ENCODE measurements at regions not wholly inside any gene's neighbourhood (a gene's known extent, or its start where the extent isn't known, plus 50 kb on each side); places are given as distances from the start of the nearest gene placed in this dataset.

- CTCF ChIA-PET (ENCODE audit: partially characterized antibody): no interaction called here
- POLR2A ChIA-PET (ENCODE audit: partially characterized antibody): no interaction called here
- no peak overlapping the region for H3K4me3 ChIP-seq (ENCODE audit: low read length in 2 of 2)
- intact Hi-C loops (cut with micrococcal nuclease): no loop called here
- Mint-ChIP-seq H3K27me3 (no peaks in the 10 kb centered on the region), H3K9me3 (peaks cover 0 to 3% (median 2%) of the 10 kb centered on the region in 8 donors), H3K27ac (no peak overlapping the region), H3K36me3 (no peaks in the 10 kb centered on the region), H3K4me3 (no peak overlapping the region), H3K4me1 (no peaks in the 10 kb centered on the region)
- H3K9me3 ChIP-seq (ENCODE audit: control insufficient read depth in 1 of 2, low read length in 2 of 2): peaks cover 0 to 4% of the 10 kb centered on the region in 2 donors
- no peaks in the 10 kb centered on the region for H3K4me1 ChIP-seq (ENCODE audit: insufficient read depth, low read length)
- no peaks in the 10 kb centered on the region for H3K27me3 ChIP-seq (ENCODE audit: insufficient read depth, low read length)
- DNase-seq: no peak
- H3K36me3 ChIP-seq (ENCODE audit: insufficient read depth, low read length): no peaks in the 10 kb centered on the region
- H3K27ac ChIP-seq (ENCODE audit: low read depth, low read length): no peak overlapping the region
Observed at GRCh38 chr5:163967268-163967667, 461.8 kb downstream of the MAT2B start.

GRCh38 chr5:163968651-163969050, 463.2 kb downstream of the MAT2B start:
- POLR2A ChIA-PET (ENCODE audit: partially characterized antibody): no interaction called here
- DNase-seq: no peak
- Histone ChIP-seq H3K27me3 (ENCODE audit: insufficient read depth, low read length) (no peaks in the 10 kb centered on the region), H3K4me3 (ENCODE audit: low read length in 2 of 2) (no peak overlapping the region), H3K27ac (ENCODE audit: low read depth, low read length) (no peak overlapping the region), H3K4me1 (ENCODE audit: insufficient read depth, low read length) (no peaks in the 10 kb centered on the region), H3K9me3 (ENCODE audit: control insufficient read depth in 1 of 2, low read length in 2 of 2) (peaks cover 0 to 4% of the 10 kb centered on the region in 2 donors), H3K36me3 (ENCODE audit: insufficient read depth, low read length) (no peaks in the 10 kb centered on the region)
- H3K27ac Mint-ChIP-seq: no peak overlapping the region
- H3K4me1 Mint-ChIP-seq: no peaks in the 10 kb centered on the region
- CTCF ChIA-PET (ENCODE audit: partially characterized antibody): no interaction called here
- no peaks in the 10 kb centered on the region for H3K27me3 Mint-ChIP-seq
- H3K4me3 Mint-ChIP-seq: no peak overlapping the region
- peaks cover 0 to 6% (median 3%) of the 10 kb centered on the region in 8 donors for H3K9me3 Mint-ChIP-seq
- no peaks in the 10 kb centered on the region for H3K36me3 Mint-ChIP-seq
- intact Hi-C loops (cut with micrococcal nuclease): no loop called here

DNA sequence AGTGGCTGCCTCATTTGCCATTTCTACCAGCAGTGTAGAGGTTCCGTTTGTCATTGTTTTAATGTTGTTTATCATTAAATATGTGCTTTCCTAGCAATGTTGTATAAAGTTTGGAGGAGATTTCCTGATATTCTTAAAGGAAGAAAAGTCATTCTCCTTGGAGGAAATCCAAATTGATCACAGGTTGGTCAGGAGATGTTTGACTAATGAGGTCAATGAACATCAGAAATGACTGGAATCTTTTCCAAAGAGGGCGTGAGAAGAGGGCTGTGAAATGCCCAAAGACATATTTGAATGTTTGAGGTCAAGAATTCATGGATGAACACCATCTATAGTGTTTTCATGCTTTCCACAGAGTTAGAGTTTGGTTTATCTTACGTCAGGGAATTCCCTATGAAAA, 471.3 kb downstream of the MAT2B start:
- CTCF ChIA-PET (ENCODE audit: partially characterized antibody): no interaction called here
- H3K27me3 ChIP-seq (ENCODE audit: insufficient read depth, low read length): no peaks in the 10 kb centered on the region
- intact Hi-C loops (cut with micrococcal nuclease): no loop called here

GRCh38 chr5:163978897-163979296, 473.5 kb downstream of the MAT2B start:
- ChIA-PET CTCF (ENCODE audit: partially characterized antibody) (no interaction called here), POLR2A (ENCODE audit: partially characterized antibody) (no interaction called here)
- Mint-ChIP-seq H3K4me3 (no peak overlapping the region), H3K9me3 (peaks cover 0 to 10% (median 3%) of the 10 kb centered on the region in 8 donors), H3K27ac (no peak overlapping the region), H3K27me3 (no peaks in the 10 kb centered on the region), H3K36me3 (no peaks in the 10 kb centered on the region), H3K4me1 (no peaks in the 10 kb centered on the region)
- H3K9me3 ChIP-seq (ENCODE audit: control insufficient read depth in 1 of 2, low read length in 2 of 2): no peaks in the 10 kb centered on the region
- no peaks in the 10 kb centered on the region for H3K4me1 ChIP-seq (ENCODE audit: insufficient read depth, low read length)
- intact Hi-C loops (cut with micrococcal nuclease): no loop called here
- no peak overlapping the region for H3K4me3 ChIP-seq (ENCODE audit: low read length in 2 of 2)
- no peak for DNase-seq
- H3K27ac ChIP-seq (ENCODE audit: low read depth, low read length): no peak overlapping the region
- no peaks in the 10 kb centered on the region for H3K27me3 ChIP-seq (ENCODE audit: insufficient read depth, low read length)
- H3K36me3 ChIP-seq (ENCODE audit: insufficient read depth, low read length): no peaks in the 10 kb centered on the region

More for the DNA sequence above, 471.3 kb downstream of the MAT2B start:
- no peak for DNase-seq
- no peak overlapping the region for H3K27ac ChIP-seq (ENCODE audit: low read depth, low read length)
- H3K9me3 ChIP-seq (ENCODE audit: control insufficient read depth in 1 of 2, low read length in 2 of 2): no peaks in the 10 kb centered on the region
- no peaks in the 10 kb centered on the region for H3K36me3 ChIP-seq (ENCODE audit: insufficient read depth, low read length)
- Mint-ChIP-seq H3K27me3 (no peaks in the 10 kb centered on the region), H3K4me1 (no peaks in the 10 kb centered on the region), H3K4me3 (no peak overlapping the region), H3K9me3 (peaks cover 1 to 13% (median 6%) of the 10 kb centered on the region in 8 donors), H3K36me3 (no peaks in the 10 kb centered on the region), H3K27ac (no peak overlapping the region)
- POLR2A ChIA-PET (ENCODE audit: partially characterized antibody): no interaction called here
- no peaks in the 10 kb centered on the region for H3K4me1 ChIP-seq (ENCODE audit: insufficient read depth, low read length)
- H3K4me3 ChIP-seq (ENCODE audit: low read length in 2 of 2): no peak overlapping the region

GRCh38 chr5:163988566-163988965, 483.1 kb downstream of the MAT2B start:
- Mint-ChIP-seq H3K27ac (no peak overlapping the region), H3K27me3 (no peaks in the 10 kb centered on the region), H3K4me1 (no peaks in the 10 kb centered on the region), H3K4me3 (no peak overlapping the region), H3K9me3 (peaks cover 0 to 7% (median 3%) of the 10 kb centered on the region in 8 donors), H3K36me3 (no peaks in the 10 kb centered on the region)
- no peak for DNase-seq
- intact Hi-C loops (cut with micrococcal nuclease): no loop called here
- H3K9me3 ChIP-seq (ENCODE audit: control insufficient read depth in 1 of 2, low read length in 2 of 2): no peaks in the 10 kb centered on the region
- H3K36me3 ChIP-seq (ENCODE audit: insufficient read depth, low read length): no peaks in the 10 kb centered on the region
- POLR2A ChIA-PET (ENCODE audit: partially characterized antibody): no interaction called here
- H3K27ac ChIP-seq (ENCODE audit: low read depth, low read length): no peak overlapping the region
- no peak overlapping the region for H3K4me3 ChIP-seq (ENCODE audit: low read length in 2 of 2)
- CTCF ChIA-PET (ENCODE audit: partially characterized antibody): no interaction called here
- no peaks in the 10 kb centered on the region for H3K4me1 ChIP-seq (ENCODE audit: insufficient read depth, low read length)
- no peaks in the 10 kb centered on the region for H3K27me3 ChIP-seq (ENCODE audit: insufficient read depth, low read length)

DNA sequence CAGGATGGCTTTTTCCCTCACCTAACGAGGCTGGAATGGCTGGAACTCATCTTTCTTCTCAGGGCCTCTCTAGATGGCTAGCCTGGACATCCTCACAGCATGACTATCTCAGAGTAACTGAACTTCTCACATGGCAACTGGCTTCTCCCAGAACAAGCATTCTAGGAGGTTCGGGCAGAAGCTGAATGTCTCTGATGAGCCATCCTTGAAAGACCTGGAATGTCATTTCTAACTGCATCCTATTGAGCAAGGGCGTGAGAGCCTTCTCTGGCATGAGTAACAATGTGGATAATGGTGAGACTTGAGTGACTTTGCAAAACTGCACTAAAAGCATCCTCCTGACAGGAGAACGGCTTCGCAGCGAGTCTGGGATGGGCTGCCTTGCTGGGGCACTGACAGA, 487.7 kb downstream of the MAT2B start:
- intact Hi-C loops (cut with micrococcal nuclease): no loop called here
- Mint-ChIP-seq H3K27me3 (no peaks in the 10 kb centered on the region), H3K4me3 (no peak overlapping the region), H3K9me3 (peaks cover 0 to 7% (median 2%) of the 10 kb centered on the region in 8 donors), H3K4me1 (no peaks in the 10 kb centered on the region), H3K36me3 (no peaks in the 10 kb centered on the region), H3K27ac (no peak overlapping the region)
- Histone ChIP-seq H3K36me3 (ENCODE audit: insufficient read depth, low read length) (no peaks in the 10 kb centered on the region), H3K9me3 (ENCODE audit: control insufficient read depth in 1 of 2, low read length in 2 of 2) (no peaks in the 10 kb centered on the region), H3K27ac (ENCODE audit: low read depth, low read length) (no peak overlapping the region), H3K4me1 (ENCODE audit: insufficient read depth, low read length) (no peaks in the 10 kb centered on the region), H3K4me3 (ENCODE audit: low read length in 2 of 2) (no peak overlapping the region), H3K27me3 (ENCODE audit: insufficient read depth, low read length) (no peaks in the 10 kb centered on the region)
- ChIA-PET POLR2A (ENCODE audit: partially characterized antibody) (no interaction called here), CTCF (ENCODE audit: partially characterized antibody) (no interaction called here)
- no peak for DNase-seq

DNA sequence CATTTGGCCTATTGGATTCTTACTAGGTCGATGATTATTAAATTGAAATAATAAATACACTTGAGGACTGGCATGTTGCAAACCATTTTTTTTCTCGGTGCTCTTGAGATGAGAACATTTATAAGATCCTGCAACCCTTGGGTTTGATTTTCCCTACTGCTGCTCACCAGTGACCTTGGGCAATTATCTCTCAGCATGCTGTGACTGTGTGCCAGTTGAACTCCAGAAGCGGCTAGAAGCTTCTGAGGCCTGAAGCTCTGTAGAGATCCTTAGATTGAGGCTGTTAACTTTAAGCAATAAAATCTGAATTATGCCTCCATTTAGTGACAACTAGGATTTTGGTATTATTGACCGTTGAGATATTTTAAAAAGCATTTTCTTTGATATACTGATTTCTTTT, 489.8 kb downstream of the MAT2B start:
- H3K9me3 ChIP-seq (ENCODE audit: control insufficient read depth in 1 of 2, low read length in 2 of 2): no peaks in the 10 kb centered on the region
- POLR2A ChIA-PET (ENCODE audit: partially characterized antibody): no interaction called here

GRCh38 chr5:163997965-163998364, 492.5 kb downstream of the MAT2B start:
- Histone ChIP-seq H3K9me3 (ENCODE audit: control insufficient read depth in 1 of 2, low read length in 2 of 2) (no peaks in the 10 kb centered on the region), H3K4me1 (ENCODE audit: insufficient read depth, low read length) (no peaks in the 10 kb centered on the region), H3K36me3 (ENCODE audit: insufficient read depth, low read length) (no peaks in the 10 kb centered on the region), H3K4me3 (ENCODE audit: low read length in 2 of 2) (no peak overlapping the region), H3K27me3 (ENCODE audit: insufficient read depth, low read length) (no peaks in the 10 kb centered on the region), H3K27ac (ENCODE audit: low read depth, low read length) (no peak overlapping the region)
- intact Hi-C loops (cut with micrococcal nuclease): no loop called here
- peaks cover 0 to 7% (median 3%) of the 10 kb centered on the region in 8 donors for H3K9me3 Mint-ChIP-seq
- no peaks in the 10 kb centered on the region for H3K27me3 Mint-ChIP-seq
- POLR2A ChIA-PET (ENCODE audit: partially characterized antibody): no interaction called here
- H3K4me1 Mint-ChIP-seq: no peaks in the 10 kb centered on the region
- H3K27ac Mint-ChIP-seq: no peak overlapping the region
- no peaks in the 10 kb centered on the region for H3K36me3 Mint-ChIP-seq
- no peak for DNase-seq
- CTCF ChIA-PET (ENCODE audit: partially characterized antibody): no interaction called here
- no peak overlapping the region for H3K4me3 Mint-ChIP-seq

More for the DNA sequence above, 489.8 kb downstream of the MAT2B start:
- Histone ChIP-seq H3K27ac (ENCODE audit: low read depth, low read length) (no peak overlapping the region), H3K27me3 (ENCODE audit: insufficient read depth, low read length) (no peaks in the 10 kb centered on the region), H3K36me3 (ENCODE audit: insufficient read depth, low read length) (no peaks in the 10 kb centered on the region), H3K4me3 (ENCODE audit: low read length in 2 of 2) (no peak overlapping the region), H3K4me1 (ENCODE audit: insufficient read depth, low read length) (no peaks in the 10 kb centered on the region)
- intact Hi-C loops (cut with micrococcal nuclease): no loop called here
- no peak for DNase-seq
- H3K27me3 Mint-ChIP-seq: no peaks in the 10 kb centered on the region
- H3K4me1 Mint-ChIP-seq: no peaks in the 10 kb centered on the region
- H3K36me3 Mint-ChIP-seq: no peaks in the 10 kb centered on the region
- no peak overlapping the region for H3K4me3 Mint-ChIP-seq
- H3K27ac Mint-ChIP-seq: no peak overlapping the region
- H3K9me3 Mint-ChIP-seq: peaks cover 0 to 7% (median 3%) of the 10 kb centered on the region in 8 donors
- CTCF ChIA-PET (ENCODE audit: partially characterized antibody): no interaction called here

Data from CD4-positive, alpha-beta memory T cell (primary cell).